Sigmoid colon (tissue), 4 donors: ENCODE measurements at regions not wholly inside any gene's neighbourhood (a gene's known extent, or its start where the extent isn't known, plus 50 kb on each side); places are given as distances from the start of the nearest gene placed in this dataset.

ENCODE experiments used
- EP300 ChIP-seq, 4 donors: sonication (generic); formaldehyde crosslinking; IDR thresholded peaks; one replicate each; pipeline ENCODE4 v1.6.1; 2017; ENCODE audit warnings: antibody characterized with exemption in 4 of 4
- POLR2A ChIP-seq, 2 donors: fragments of 450-650 bp; IDR thresholded peaks; one replicate each; pipeline ENCODE4 v1.6.1; 2016; ENCODE audit warnings: antibody characterized with exemption in 2 of 2, mild to moderate bottlenecking in 2 of 2, moderate library complexity in 2 of 2

DNA sequence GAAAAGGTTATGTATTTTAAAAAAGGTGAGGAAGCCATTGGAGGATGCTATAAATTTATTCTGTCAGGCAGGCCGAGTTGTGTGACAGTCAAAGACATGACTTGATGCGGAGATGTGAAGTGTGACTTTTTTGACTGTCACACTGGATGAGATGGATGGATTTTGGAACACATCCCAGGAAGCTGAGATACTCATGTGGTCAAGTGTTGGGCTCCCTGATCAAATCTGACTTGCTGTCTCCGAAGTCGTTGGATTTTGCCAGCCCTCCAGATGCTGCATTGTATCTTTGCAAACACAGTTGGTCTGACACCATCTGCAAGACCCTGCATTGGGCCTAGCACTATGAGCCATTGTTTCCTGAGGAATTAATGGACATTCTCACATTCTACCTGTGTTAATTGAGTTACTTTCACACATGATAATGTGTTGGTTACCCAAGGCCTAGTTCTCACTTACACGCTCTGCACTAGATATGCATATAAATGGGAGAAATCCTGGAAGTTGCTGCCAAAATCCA is 204.0 kb upstream of the PRKD1 start:
- TF ChIP-seq EP300 (IDR thresholded peaks at IDR 0.05) (no peak), POLR2A (IDR thresholded peaks at IDR 0.05) (no peak)
